HCT116 (cell line): ENCODE measurements at regions not wholly inside any gene's neighbourhood (a gene's known extent, or its start where the extent isn't known, plus 50 kb on each side); places are given as distances from the start of the nearest gene placed in this dataset.

Experiments used
- ATAC-seq: fragments of 200-7000 bp; cut with Tn5 transposase; 2 replicates; pipeline ENCODE4 v1.9.1; 2020; ENCODE audit warnings: mild to moderate bottlenecking, moderate library complexity
- BruUV-seq: library from RNA; stranded (reverse); fragments of 400-500 nt; replicated peaks from 2 replicates; lab custom pipeline; 2021; lab: Mats Ljungman, UMichigan
- CTCF ChIA-PET: fragments of 300-600 bp; sonication (Branson Sonifier 250); formaldehyde crosslinking; loops from one replicate; lab custom pipeline; 2021; ENCODE audit warnings: antibody characterized with exemption; lab: Charles Lee
- POLR2A ChIA-PET: fragments of 300-600, 350-600 bp; sonication (Branson Sonifier 250); formaldehyde crosslinking; loops from one replicate; lab custom pipeline; 2021; ENCODE audit warnings: antibody characterized with exemption; lab: Charles Lee
- RAD21 ChIA-PET, 2 experiments: fragments of 300-600 bp; sonication (Branson Sonifier 250); formaldehyde crosslinking; loops; one replicate each; lab custom pipeline; 2023; ENCODE audit warnings: low total read pairs in 2 of 2; ENCODE audit not compliant: uncharacterized antibody in 2 of 2, unreplicated experiment in 2 of 2, low non-redundant PET in 1 of 2; lab: Charles Lee
- DNase-seq: peaks from one replicate; pipeline ENCODE4 v3.0.0-alpha.2; 2010; ENCODE audit warnings: low read depth, low spot score
- H2AFZ ChIP-seq: fragments of 200-600 bp; shearing (Covaris generic), sonication (generic); 2 replicates; pipeline ENCODE4 v1.6.1; 2017; ENCODE audit warnings: low read depth, mixed run types, mixed read lengths, antibody characterized with exemption, low read length; ENCODE audit not compliant: poor library complexity, severe bottlenecking
- H3K27ac ChIP-seq: 2 replicates; pipeline ENCODE4 v1.5.1; 2012; ENCODE audit warnings: low read depth, low read length
- H3K27me3 ChIP-seq: fragments of 200-600 bp; sonication (generic); 2 replicates; pipeline ENCODE4 v1.6.1; 2016; ENCODE audit warnings: mixed run types, low read length, mixed read lengths; ENCODE audit not compliant: insufficient read depth
- H3K36me3 ChIP-seq, 2 experiments: fragments of 200-500 bp in 1 of 2; fragments of 200-600 bp in 1 of 2; sonication (Bioruptor generic) in 1 of 2; sonication (generic) in 1 of 2; 2 replicates each; pipeline versions ENCODE4 v1.5.1 to v1.6.1; 2014 to 2016; ENCODE audit warnings: low read length in 2 of 2, inconsistent platforms in 1 of 2, mixed read lengths in 1 of 2, mixed run types in 1 of 2; ENCODE audit not compliant: insufficient read depth in 2 of 2, control insufficient read depth in 1 of 2
- H3K4me1 ChIP-seq, 2 experiments: fragments of 200-600 bp in 1 of 2; sonication (generic) in 1 of 2; 2 replicates each; pipeline versions ENCODE4 v1.5.1 to v1.6.1; 2012 to 2017; ENCODE audit warnings: low read length in 2 of 2, inconsistent platforms in 1 of 2, mild to moderate bottlenecking in 1 of 2, mixed read lengths in 1 of 2, mixed run types in 1 of 2, moderate library complexity in 1 of 2; ENCODE audit not compliant: insufficient read depth in 2 of 2, control insufficient read depth in 1 of 2
- H3K4me2 ChIP-seq: fragments of 200-600 bp; sonication (generic); 2 replicates; pipeline ENCODE4 v1.6.1; 2017; ENCODE audit warnings: mixed run types, low read length, mixed read lengths
- H3K4me3 ChIP-seq, 2 experiments: fragments of 200-600 bp in 1 of 2; sonication (generic) in 1 of 2; replicated peaks in 1 of 2; 2 replicates each; pipeline ENCODE4 v1.5.1; 2011 to 2016; ENCODE audit warnings: low read length in 2 of 2, control low read depth in 1 of 2, low read depth in 1 of 2, mild to moderate bottlenecking in 1 of 2, mixed read lengths in 1 of 2, mixed run types in 1 of 2
- H3K79me2 ChIP-seq: fragments of 200-600 bp; sonication (generic); 2 replicates; pipeline ENCODE4 v1.6.1; 2017; ENCODE audit warnings: mild to moderate bottlenecking, mixed run types, low read length, moderate library complexity, mixed read lengths; ENCODE audit not compliant: insufficient read depth
- H3K9ac ChIP-seq: fragments of 200-600 bp; sonication (generic); 2 replicates; pipeline ENCODE4 v1.6.1; 2016; ENCODE audit warnings: low read length, mixed read lengths
- H3K9me2 ChIP-seq: fragments of 200-600 bp; sonication (generic), shearing (Covaris generic); 2 replicates; pipeline ENCODE4 v1.6.1; 2017; ENCODE audit warnings: mixed run types, mild to moderate bottlenecking, moderate library complexity; ENCODE audit not compliant: insufficient read depth
- H3K9me3 ChIP-seq, 2 experiments: fragments of 200-500 bp in 1 of 2; fragments of 200-600 bp in 1 of 2; sonication (Bioruptor generic) in 1 of 2; sonication (generic) in 1 of 2; 2 replicates each; pipeline ENCODE4 v1.6.1; 2014 to 2017; ENCODE audit warnings: low read length in 2 of 2, mixed read lengths in 2 of 2, inconsistent platforms in 1 of 2, low read depth in 1 of 2, mild to moderate bottlenecking in 1 of 2, mixed run types in 1 of 2, moderate library complexity in 1 of 2; ENCODE audit not compliant: control insufficient read depth in 1 of 2, insufficient read depth in 1 of 2
- H4K20me1 ChIP-seq: fragments of 200-600 bp; sonication (generic), shearing (Covaris generic); 2 replicates; pipeline ENCODE4 v1.6.1; 2017; ENCODE audit warnings: mixed run types, mild to moderate bottlenecking, moderate library complexity; ENCODE audit not compliant: insufficient read depth
- CBX3 ChIP-seq: IDR thresholded peaks from 2 replicates; pipeline ENCODE4 v1.6.1; 2012; ENCODE audit warnings: low read depth
- CEBPB ChIP-seq: IDR thresholded peaks from 2 replicates; pipeline ENCODE4 v1.6.1; 2012; ENCODE audit warnings: low read depth
- EGR1 ChIP-seq: IDR thresholded peaks from 2 replicates; pipeline ENCODE4 v1.6.1; 2012; ENCODE audit warnings: low read depth
- ELF1 ChIP-seq: IDR thresholded peaks from 2 replicates; pipeline ENCODE4 v1.6.1; 2012; ENCODE audit warnings: low read depth, borderline replicate concordance
- EZH2 ChIP-seq: fragments of 200-600 bp; sonication (generic); IDR thresholded peaks from 2 replicates; pipeline ENCODE4 v1.6.1; 2017; ENCODE audit warnings: antibody characterized with exemption, mixed run types
- EZH2phosphoT487 ChIP-seq: fragments of 200-600 bp; IDR thresholded peaks from 2 replicates; pipeline ENCODE4 v1.6.1; 2018; ENCODE audit warnings: antibody characterized with exemption, borderline replicate concordance
- FOSL1 ChIP-seq: IDR thresholded peaks from 2 replicates; pipeline ENCODE4 v1.6.1; 2012; ENCODE audit warnings: low read depth
- JUND ChIP-seq: IDR thresholded peaks from 2 replicates; pipeline ENCODE4 v1.6.1; 2012
- POLR2A ChIP-seq: IDR thresholded peaks from 2 replicates; pipeline ENCODE4 v1.7.0; 2011; ENCODE audit warnings: borderline replicate concordance; ENCODE audit not compliant: insufficient read depth, insufficient read length; ENCODE audit errors: extremely low read depth
- POLR2AphosphoS5 ChIP-seq: IDR thresholded peaks from 2 replicates; pipeline ENCODE4 v1.6.1; 2011; ENCODE audit warnings: mild to moderate bottlenecking, low read depth, low read length, moderate library complexity
- RAD21 ChIP-seq: IDR thresholded peaks from 2 replicates; pipeline ENCODE4 v1.6.1; 2012; ENCODE audit warnings: low read depth, mild to moderate bottlenecking
- SIN3A ChIP-seq: IDR thresholded peaks from 2 replicates; pipeline ENCODE4 v1.6.1; 2012; ENCODE audit warnings: low read depth
- SP1 ChIP-seq: IDR thresholded peaks from 2 replicates; pipeline ENCODE4 v1.6.1; 2012; ENCODE audit warnings: low read depth
- SRF ChIP-seq: IDR thresholded peaks from 2 replicates; pipeline ENCODE4 v1.6.1; 2012; ENCODE audit warnings: low read depth
- TCF7L2 ChIP-seq: IDR thresholded peaks from 2 replicates; pipeline ENCODE4 v1.7.0; 2011; ENCODE audit warnings: borderline replicate concordance, inconsistent platforms; ENCODE audit not compliant: insufficient read depth, insufficient read length; ENCODE audit errors: extremely low read depth
- ZFX ChIP-seq: fragments of 450-650 bp; IDR thresholded peaks from 2 replicates; pipeline ENCODE4 v1.6.1; 2017
- ZNF274 ChIP-seq: fragments of 200-500 bp; sonication (Bioruptor generic); IDR thresholded peaks from 2 replicates; pipeline ENCODE4 v1.6.1; 2014; ENCODE audit warnings: mild to moderate bottlenecking, low read depth, low read length, inconsistent platforms
- intact Hi-C: fragments of 100-400 bp; cut with micrococcal nuclease; formaldehyde crosslinking; loops from 2 replicates; pipeline ENCODE4 v1.10.0; 2022
- TF ChIP-seq, protein P1 (sequence below): IDR thresholded peaks from 2 replicates; pipeline ENCODE4 v1.6.1; 2011; ENCODE audit warnings: mild to moderate bottlenecking, low read length, moderate library complexity; ENCODE audit not compliant: insufficient replicate concordance; ENCODE audit errors: extremely low read depth
- TF ChIP-seq, protein P2 (sequence below): IDR thresholded peaks from 2 replicates; pipeline ENCODE4 v1.6.1; 2012
- TF ChIP-seq, protein P3 (sequence below): IDR thresholded peaks from 2 replicates; pipeline ENCODE4 v1.6.1; 2012

DNA sequence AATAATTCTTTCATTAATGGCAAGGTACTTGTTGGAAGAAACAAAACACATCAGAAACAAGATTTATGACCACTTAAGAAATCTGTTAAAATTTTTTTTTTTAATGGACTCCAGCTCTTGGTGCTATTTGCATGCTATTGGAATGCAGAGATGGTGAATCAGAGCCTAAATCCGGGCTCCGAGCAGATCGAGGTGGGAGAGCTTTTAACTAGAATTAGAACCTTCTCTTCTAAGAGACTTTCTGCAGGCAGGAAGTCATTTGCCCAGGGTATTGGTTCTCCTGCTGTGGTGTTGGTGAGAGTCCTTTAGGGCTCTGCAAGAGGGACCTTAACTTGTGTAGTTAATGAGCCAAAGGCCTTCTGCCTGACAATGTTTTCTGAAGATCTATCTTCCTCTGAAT lies 419.4 kb downstream of the SNAPC1 start (continued):
- TF ChIP-seq EZH2 (no peak), SP1 (no peak), RAD21 (no peak), EZH2phosphoT487 (no peak), JUND (no peak), CEBPB (no peak), ZNF274 (no peak), ZFX (no peak)
- TF ChIP-seq, protein P1, sequence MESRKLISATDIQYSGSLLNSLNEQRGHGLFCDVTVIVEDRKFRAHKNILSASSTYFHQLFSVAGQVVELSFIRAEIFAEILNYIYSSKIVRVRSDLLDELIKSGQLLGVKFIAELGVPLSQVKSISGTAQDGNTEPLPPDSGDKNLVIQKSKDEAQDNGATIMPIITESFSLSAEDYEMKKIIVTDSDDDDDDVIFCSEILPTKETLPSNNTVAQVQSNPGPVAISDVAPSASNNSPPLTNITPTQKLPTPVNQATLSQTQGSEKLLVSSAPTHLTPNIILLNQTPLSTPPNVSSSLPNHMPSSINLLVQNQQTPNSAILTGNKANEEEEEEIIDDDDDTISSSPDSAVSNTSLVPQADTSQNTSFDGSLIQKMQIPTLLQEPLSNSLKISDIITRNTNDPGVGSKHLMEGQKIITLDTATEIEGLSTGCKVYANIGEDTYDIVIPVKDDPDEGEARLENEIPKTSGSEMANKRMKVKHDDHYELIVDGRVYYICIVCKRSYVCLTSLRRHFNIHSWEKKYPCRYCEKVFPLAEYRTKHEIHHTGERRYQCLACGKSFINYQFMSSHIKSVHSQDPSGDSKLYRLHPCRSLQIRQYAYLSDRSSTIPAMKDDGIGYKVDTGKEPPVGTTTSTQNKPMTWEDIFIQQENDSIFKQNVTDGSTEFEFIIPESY, result no peak

DNA sequence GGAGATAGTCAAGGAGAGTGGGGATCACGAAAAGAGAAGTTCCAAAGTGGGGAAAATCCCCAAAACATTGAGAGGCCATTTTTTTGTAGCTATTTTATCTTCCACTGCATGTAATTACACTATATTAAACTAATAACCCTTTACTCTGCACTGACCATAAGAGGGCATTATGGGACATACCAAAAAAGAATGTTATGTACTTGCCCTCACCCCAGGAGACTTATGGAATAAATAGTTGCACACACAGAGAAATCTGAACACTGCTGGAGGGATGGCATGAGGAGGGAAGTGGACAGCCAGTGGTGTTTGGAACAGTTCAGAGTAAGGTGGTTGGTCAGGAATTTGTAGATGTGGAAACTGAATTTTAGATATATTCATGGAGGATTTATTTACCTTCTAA lies 422.9 kb downstream of the SNAPC1 start:
- no peak overlapping the region for H3K4me2 ChIP-seq
- H3K4me3 ChIP-seq, result no peak overlapping the region
- no peaks in the 10 kb centered on the region for H3K9me3 ChIP-seq
- H3K79me2 ChIP-seq, result no peaks in the 10 kb centered on the region
- no peaks in the 10 kb centered on the region for H3K9me2 ChIP-seq
- H3K9ac ChIP-seq, result no peak overlapping the region
- H2AFZ ChIP-seq, result no peak overlapping the region
- CTCF ChIA-PET, result no interaction called here
- intact Hi-C loops, result no loop called here
- no peak for DNase-seq
- H3K4me1 ChIP-seq, result no peaks in the 10 kb centered on the region
- H4K20me1 ChIP-seq, result no peaks in the 10 kb centered on the region
- RAD21 ChIA-PET, result no interaction called here
- no peak for ATAC-seq
- no TSS peak for BruUV-seq
- no peak overlapping the region for H3K27ac ChIP-seq
- no peaks in the 10 kb centered on the region for H3K27me3 ChIP-seq
- POLR2A ChIA-PET, result no interaction called here
- TF ChIP-seq RAD21 (no peak), SRF (no peak), ELF1 (no peak), POLR2AphosphoS5 (no peak), CBX3 (no peak), EZH2 (no peak), TCF7L2 (no peak), EZH2phosphoT487 (no peak), FOSL1 (no peak), SIN3A (no peak), ZFX (no peak), EGR1 (no peak), ZNF274 (no peak), POLR2A (no peak)
- TF ChIP-seq, protein P2, sequence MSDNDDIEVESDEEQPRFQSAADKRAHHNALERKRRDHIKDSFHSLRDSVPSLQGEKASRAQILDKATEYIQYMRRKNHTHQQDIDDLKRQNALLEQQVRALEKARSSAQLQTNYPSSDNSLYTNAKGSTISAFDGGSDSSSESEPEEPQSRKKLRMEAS, result no peak
- TF ChIP-seq, protein P1, result no peak
- TF ChIP-seq, protein P3, sequence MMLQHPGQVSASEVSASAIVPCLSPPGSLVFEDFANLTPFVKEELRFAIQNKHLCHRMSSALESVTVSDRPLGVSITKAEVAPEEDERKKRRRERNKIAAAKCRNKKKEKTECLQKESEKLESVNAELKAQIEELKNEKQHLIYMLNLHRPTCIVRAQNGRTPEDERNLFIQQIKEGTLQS, result no peak
- H3K36me3 ChIP-seq, result no peaks in the 10 kb centered on the region
